NCI-H1048 (cell line): ENCODE measurements at regions not wholly inside any gene's neighbourhood (a gene's known extent, or its start where the extent isn't known, plus 50 kb on each side); places are given as distances from the start of the nearest gene placed in this dataset.
"Not testable (repeated sequence)": the region's sequence is repeated elsewhere in the genome, so short reads cannot be mapped to it uniquely, and the experiment has no call there.

ENCODE experiments used
- DNase-seq: peaks from one replicate; lab custom pipeline; 2025; lab: John Stamatoyannopoulos, UW

DNA sequence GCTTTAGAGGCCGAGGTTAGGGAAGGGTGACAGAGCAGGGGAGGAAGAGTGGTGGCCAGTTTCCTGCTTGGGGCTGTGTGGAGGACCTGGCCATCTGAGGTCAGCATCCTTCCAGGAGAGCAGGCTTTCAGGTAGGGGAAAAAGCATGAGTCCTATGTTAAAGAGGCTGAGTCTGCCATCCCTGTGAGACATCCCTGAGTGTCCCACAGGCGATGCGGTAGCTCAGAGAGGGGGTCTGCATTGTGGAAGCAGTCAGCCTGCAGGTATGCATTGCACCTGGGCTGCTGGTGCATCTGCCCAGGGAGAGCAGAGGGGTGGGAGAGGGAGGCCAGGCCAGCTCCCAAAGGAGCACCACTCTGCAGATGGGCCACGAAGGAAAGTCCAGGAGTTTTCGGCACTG lies 282.1 kb upstream of the ZNF32 start:
- DNase-seq = no peak

DNA sequence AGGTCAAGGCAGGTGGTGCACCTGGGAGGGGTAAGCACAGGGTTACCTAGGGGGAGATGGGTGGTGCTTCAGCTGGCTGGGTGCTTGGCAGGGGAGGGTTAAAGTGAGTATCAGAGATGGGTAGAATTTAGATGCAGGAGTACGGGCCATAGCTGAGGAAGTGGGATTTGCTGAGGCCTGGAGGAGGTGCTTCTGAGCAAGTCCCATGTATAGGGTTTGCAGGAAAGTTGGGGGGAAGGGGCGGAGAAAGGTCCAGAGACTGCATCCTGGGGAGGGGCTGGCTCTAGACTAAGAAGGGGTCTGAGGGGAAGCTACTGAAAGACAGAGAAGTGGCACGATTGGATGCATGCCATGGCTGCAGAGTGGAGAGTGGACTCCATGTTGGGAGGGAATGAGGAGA lies 281.6 kb upstream of the ZNF32 start:
- DNase-seq = no peak

DNA sequence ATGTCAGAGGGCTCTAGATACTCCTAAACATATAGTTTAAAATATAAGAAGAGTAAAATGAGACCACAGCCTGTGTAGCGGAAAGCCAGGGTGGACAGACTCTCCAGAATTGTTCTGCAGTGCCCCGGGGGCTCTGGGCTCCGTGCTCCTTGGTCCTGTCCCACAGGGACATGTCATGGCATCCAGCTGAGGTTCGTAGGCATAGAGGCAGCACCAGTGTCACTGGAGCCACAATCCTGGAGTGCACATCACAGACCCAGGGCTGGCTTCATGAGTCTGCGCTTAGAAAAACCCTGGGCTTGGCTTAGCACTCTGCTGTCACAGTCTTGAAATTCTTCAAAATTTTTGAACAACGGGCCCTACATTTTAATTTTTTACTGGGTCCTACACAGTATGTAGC lies 280.4 kb upstream of the ZNF32 start:
- no peak for DNase-seq

DNA sequence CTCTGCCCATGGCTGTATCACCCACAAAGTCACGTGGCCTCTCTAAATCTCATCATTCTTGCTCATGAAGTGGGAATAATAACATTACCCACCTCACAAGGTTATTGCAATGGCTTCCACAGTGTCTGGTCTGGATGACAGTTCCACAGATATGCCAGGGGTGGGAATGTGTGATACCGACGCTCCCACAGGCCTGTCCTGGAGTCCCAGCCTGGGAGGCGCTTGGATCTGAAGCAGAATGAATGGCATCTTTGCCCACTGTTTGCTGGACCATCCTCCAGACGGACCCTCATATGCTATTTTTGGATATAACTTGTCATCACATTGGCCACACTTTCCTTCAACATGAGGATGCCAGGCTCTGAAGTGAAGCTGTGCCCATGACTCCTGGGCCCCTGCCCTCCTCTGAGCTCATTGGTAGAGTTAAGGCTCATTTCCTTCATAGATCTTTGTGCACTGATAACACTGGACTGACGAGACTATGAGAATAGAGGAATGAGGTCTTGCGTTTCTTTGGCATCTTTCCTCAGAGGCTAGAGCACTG lies 279.8 kb upstream of the ZNF32 start:
- DNase-seq = no peak

DNA sequence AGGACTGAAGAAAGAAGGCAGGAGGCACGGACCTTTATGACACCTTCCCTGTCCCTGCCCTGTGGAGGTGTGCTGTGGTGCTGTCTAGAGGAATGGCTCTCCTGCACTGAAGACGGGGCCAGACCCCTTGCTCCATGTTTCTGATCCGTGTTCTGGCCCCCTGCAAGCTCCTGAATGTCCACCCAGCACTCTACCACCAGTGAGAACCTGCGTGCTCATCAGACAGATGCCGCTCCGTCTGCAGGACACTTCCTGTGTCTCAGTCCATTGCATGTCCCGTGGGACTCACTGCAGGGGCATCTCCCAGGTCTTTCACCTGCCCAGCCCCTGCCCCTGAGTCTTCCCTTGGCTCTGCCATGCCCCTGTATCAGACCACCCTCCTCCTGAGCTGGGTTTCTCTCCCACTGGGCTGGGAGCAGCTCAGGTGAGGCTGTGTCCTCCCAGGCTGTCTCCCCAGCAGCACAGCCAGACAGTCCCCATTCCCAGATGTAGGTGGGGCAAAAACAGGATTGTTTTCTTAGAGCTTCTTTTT lies 278.3 kb upstream of the ZNF32 start:
- DNase-seq = no peak

DNA sequence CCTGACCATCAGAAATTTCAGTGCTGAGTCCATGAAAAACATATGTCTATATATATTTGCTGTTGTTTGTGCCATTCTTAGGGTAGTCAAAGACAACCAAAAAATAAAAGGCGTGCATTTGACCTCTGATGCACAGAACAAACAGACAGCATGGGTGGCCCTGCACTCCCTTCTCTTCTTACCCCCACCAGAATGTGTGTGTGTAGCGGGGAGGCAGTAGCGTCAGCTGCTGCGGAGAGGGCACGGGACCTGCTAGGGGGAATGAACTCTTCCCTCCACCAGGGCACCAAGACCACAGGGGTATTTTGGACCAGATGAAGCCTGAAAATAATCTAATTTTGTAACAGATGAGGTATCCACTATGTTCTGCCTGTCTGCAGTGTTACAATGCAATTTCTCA lies 277.7 kb upstream of the ZNF32 start:
- DNase-seq = no peak

DNA sequence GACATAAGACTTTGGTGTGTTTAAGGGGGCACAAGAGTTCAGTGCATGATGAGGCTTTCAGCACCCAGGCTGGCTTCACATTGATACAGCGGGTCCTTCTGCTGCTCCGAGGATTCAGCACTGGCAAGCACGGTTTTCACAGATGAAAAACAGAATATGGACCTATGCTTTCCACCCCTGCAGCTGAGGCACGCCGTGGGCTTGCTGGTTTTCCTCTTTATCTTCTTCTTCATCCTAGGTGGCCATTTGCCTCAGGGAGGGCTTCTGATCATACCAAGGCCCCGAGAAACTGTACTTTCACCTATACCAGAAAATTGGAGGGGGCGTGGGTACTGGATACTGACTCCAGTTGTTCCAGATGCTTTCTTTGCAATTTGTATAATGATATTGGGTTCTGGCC lies 277.1 kb upstream of the ZNF32 start:
- no peak for DNase-seq

DNA sequence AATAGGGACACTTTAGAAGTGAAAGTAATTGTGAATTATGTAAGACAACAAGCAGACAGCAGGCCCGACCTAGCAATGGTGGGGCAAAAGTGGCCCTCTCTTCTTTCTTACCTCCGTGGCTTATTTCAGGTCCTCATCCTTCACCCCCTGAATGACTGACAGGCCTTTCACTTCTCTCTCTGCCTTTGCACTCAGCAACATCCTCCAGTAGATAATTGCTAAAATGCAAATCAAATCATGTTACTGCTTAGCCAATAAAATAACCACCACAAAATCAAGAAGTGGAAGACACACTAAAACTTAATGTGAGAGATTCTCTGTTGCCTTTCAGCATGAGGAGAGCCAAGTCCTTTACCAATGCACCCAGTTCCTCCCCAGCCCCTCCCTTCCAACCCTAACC lies 274.6 kb upstream of the ZNF32 start:
- no peak for DNase-seq

DNA sequence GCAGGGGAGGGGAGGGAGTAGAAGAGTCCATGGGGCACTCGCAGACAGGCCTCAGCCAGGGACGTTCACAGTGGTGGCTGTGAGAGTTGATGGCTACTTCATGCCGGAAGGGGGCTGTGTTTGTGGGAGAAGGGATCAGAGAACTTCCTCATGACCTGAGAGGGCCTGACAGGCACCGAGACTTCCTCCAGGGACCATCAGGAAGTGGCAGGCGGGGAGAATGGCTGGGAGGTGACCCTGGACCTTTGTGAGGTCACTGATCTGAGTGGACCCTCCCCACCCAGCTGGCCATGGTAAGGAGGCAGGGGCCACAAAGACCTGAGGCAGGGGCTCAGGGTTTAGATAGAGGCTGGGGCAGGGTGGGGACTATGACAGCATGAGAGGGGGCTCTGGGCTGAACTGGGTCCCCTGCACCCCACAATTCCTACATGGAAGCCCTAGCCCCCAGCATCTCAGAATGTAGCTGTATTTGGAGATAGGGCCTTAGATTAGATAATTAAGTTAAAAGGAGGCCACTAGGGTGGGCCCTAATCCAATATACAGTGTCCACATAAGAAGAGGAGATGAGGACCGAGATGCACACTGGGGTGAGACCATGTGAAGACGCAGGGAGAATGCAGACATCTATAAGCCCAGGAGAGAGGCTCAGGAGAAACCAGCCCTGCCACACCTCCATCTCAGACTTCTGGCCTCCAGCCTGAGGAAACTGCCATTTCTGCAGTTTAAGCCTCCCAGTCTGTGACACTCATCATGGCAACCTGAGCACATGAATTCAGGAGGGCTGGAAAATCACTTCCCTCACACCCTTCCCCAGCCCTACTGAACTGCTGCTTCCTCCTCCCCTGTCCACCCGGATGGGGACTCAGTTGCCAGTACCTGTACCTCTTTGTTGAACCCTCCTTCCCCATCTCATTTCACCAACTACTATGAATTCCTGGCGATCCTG lies 273.9 kb upstream of the ZNF32 start:
- no peak for DNase-seq

DNA sequence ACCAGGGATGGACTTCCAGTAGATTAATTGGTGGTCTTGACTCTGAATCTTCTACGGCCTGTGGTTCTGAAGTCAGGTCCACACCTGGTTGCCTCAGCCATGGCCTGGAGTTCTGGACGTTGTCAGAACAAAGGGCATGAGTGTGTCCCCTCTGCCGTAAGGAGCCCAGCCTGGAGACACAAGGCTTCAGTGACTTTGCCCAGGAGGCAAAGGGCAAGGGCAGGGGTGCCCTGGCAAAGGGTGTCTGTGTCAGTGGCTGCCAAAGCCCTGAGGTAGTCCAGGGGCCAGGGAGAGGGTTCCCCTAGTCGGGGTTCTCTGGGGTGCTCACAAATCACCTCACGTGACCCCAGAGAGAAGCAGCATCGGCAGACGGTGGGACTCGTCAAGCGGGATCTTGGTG lies 273.2 kb upstream of the ZNF32 start:
- DNase-seq = no peak

DNA sequence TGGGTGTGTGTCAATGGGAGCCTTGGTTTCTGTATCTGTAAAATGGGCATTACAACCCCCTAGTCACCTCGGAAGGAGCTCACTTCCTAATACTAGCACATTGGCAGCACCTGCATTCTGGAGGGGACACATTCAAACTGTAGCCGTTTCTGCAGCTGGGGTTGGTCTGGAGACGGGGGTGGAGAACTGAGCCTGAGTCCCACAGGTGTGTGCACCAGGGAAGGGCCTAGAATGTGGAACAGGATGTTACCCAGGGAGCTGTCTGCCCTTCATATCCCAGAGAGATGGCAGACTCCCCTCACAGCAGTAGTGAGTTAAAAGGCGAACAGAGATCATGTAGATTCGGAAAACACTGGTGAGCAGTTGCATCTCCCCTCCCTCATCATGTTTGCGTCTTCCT lies 272.8 kb upstream of the ZNF32 start:
- DNase-seq = no peak

DNA sequence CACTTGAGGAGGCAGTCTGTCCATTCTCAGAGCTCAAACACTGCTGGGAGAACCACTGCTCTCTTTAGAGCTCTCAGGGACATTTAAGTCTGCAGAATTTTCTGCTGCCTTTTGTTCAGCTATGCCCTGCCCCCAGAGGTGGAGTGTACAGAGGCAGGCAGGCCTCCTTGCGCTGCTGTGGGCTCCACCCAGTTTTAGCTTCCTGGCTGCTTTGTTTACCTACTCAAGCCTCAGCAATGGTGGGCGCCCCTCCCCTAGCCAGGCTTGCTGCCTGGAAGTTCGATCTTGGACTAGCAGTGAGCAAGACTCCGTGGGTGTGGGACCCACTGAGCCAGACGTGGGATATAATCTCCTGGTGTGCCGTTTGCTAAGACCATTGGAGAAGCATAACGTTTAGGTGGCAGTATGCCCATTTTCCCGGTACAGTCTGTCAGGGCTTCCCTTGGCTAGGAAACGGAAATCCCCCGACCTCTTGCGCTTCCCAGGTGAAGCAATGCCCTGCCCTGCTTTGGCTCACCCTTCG lies 271.6 kb upstream of the ZNF32 start:
- not testable (repeated sequence) for DNase-seq

DNA sequence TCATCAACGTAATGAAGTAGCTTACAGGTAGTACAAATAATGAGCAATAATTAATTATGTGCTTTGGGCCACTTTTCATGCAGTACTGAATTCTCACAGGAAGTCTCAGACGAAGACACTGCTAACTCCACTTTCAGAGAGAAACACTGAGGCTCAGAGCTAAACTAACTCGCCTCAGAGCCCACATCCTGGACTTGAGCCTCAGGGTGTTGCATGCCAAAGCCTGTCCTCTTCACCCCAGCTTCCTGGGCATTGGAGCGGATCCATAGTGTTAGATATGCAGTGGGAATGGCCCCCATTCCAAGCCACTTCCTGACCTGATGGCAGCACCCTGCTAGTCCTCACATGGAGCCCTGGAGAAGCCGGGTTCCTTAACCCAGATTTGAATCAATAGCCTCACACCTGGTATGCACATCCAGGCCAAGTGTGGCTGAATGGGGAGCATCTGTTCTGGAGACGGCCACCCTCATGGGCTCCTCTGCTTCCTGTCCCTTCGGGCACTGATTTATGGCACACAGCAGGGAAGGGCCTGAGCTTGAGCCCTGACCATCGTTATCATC lies 265.1 kb upstream of the ZNF32 start:
- DNase-seq = no peak

DNA sequence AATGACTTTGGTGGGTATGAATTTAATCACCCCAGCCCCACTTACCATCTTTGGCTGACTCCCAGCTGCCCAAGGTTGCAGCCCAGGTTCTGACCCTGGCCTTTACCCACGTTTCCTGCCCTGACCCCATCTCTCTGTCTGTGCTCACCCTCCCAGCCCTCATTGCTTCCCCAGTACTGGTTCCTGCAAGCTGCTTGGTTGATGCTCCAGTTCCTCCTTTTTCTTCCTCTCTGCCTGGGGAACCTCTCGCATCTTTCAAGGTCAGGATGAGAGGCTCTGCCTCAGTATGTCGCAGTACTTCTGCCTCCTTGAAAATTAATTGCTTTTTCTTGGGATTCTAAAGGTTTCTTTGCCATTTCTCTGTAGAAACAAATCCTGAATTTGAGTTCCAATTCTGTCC lies 263.8 kb upstream of the ZNF32 start:
- no peak for DNase-seq

DNA sequence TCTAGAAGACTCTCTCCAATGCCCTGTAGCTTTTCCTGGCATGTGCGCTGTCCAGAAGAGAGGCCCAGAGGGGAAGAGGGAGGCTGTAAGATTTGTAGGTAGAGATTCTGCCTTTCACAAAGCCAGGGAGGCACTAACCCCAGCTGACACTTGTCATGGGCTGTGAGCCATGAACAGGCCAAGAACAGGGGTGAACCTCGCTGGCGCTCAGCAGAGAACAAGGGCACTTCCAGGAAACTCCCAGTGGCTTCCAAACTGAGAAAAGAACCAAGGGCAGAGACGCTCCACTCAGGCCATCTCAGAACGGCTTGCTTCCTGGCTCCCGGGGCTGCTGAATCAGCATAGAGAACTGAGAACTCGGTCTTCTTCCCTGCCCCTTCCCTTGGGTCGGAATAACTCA lies 257.8 kb upstream of the ZNF32 start:
- no peak for DNase-seq

DNA sequence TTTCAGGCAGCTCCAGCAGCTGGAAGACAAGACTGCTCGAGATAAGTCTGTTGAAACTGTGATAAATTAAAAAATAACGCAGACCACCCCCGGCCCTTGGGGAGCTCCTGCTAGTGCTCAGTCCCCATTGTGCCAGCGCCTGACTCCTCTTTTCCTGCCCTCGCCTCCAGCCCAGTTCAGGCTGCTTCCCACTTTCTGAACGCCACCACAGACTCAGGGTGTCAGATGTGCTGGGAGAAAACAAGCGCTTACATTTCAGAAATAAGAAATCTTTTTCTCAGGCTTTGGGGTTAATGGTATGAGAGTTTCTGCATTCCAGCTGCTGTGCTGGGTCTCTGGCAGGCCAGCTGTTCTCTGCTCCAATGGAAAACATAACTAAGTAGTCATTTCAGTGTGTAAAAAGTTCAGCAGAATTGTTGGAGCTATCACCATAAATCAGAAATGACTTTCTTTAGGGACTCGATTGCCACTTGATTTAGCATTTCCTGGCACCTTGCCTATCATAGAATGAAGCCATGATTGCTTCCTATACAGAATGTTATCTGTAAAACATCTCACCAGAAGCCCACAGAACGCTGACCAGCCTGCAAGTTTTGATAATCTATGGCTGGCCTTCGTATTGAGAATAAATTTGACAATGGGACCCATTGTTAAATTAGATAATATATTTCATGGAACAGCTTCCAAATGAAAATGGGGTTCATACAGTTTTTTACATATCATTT lies 257.0 kb upstream of the ZNF32 start:
- no peak for DNase-seq

DNA sequence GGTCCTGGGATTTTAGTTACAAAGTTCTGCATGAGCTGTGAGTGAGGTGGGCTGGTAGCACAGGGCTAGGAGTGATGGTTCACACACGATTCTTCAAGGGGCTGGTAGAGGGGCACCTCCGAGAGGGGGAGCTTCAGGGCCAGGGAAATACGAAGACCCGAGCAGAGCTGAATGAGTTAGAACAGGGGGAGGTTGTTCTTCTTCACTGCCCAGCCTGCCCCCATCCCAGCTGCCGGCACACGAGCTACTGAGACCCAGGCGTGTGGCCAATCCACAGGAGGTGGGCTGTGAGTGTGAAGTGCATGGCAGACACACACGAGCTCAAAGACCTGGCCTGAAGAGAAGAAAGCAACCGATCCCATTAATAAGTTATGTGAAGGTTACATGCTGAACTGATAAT lies 256.2 kb upstream of the ZNF32 start:
- DNase-seq = no peak

DNA sequence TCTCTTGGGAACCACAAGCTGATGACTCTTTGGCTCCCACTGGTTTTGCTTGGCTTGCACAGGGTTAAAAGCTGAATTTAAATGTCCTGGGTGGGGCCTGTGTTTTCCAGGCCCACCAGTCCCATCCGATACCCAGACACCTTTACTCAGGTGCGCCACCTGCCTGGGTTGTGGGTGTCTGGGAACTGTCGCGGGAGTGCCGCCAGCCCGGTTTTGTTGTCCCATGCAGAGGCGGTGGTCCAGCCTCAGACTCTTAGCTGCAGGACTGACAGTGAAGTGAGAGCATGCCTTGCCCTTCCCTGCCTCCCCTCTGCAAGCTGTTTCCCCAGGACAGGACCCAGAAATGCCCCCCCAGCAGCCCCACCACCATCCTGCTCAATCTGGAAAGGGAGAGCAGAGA lies 255.6 kb upstream of the ZNF32 start:
- no peak for DNase-seq

DNA sequence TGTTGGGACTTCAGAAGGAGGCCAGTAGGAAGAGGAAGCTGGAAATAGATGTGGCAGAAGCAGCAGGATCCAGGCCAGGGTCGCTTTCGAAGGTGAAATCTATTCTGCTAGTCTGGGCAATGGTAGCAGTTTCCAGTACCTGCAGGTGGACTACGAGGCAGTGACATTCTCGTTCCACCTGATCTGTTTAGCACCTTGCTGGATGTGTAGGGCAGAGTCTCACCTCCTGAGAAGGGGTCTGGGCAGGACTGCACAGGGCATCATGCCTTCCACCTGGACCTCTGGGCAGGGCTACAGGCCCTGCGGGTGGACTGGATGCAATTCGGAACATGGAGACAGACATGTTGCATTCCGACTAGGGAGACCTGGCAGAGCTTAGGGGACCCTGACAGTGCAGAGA lies 254.8 kb upstream of the ZNF32 start:
- no peak for DNase-seq

DNA sequence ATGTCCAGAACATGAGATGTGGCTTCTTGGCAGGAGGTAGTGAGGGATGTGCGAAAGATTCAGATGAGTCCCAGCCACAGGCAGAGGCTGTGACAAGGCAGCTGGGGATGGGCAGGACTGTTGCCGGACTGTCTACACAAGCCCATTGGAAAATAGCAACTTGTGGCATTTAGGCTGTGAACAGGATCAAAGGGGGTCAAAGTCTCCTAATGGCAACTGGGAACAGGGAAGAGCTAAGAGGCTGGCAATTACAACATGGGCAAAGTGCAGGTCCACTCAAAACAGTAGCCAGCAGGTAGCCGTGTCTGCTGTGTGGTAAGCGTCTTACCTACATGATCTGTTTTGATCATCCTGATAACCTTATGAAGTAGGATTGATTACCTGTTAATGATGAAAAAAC lies 254.2 kb upstream of the ZNF32 start:
- no peak for DNase-seq

DNA sequence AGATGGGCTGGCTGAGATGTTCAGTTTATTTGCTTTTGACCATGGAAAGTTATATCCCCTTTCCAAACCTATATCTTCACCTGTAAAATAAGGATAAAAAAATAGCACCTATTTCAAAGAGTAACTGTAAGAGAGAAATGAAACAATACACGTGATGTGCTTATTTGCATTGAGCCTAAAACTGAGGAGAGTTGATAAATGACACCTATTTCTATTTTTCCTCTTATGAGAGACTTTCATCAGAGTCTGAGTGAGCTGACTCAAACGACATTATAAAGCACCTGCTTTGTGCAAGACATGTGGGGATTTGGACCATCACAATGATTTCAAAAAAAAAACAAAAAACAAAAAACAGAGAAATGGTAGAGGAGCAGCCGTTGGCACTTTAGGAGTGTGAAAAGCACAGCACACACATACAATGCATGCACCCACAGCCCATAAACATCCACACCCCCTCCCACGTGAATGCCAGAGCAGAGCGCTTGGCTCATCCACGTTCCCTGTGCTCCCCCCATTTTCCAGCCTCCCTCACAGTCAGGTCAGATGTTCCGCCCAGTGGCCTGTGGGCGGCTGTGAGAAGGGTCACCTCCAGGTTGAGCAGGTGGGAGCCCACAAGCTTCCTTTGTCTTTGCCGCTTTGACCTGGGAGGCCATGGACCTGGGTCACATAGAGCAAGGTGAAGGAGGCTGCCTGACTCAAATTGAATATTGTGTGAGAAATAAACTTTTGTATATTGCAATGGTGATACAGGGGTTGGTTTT lies 253.2 kb upstream of the ZNF32 start:
- no peak for DNase-seq

DNA sequence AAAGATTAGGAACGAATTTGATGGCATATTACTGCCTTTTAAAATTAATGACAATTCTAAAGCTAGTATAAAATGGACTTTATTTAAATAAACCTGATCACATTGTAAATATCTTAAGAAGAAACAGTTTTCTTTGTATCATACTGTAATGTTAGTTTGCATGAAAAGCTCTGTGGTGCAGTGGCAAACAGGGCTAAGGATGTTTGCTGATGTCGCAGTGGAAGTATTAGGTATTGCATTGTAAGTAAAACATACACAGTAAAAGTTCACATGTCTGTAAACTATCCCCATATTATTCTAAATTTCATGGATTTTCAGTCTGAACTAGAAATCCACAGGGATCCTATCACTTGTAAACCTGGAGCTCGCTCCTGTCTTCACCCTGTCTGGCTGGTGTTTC lies 252.6 kb upstream of the ZNF32 start:
- no peak for DNase-seq
